DND-41 (cell line): ENCODE measurements at regions not wholly inside any gene's neighbourhood (a gene's known extent, or its start where the extent isn't known, plus 50 kb on each side); places are given as distances from the start of the nearest gene placed in this dataset.

Source experiments
- ATAC-seq: fragments of 200-7000 bp; cut with Tn5 transposase; 3 replicates; pipeline ENCODE4 v1.9.1; 2021; ENCODE audit warnings: low read depth; ENCODE audit not compliant: insufficient read depth
- DNase-seq: peaks from one replicate; pipeline ENCODE4 v3.0.0-alpha.2; 2020
- H2AFZ ChIP-seq: 2 replicates; pipeline ENCODE4 v1.6.0; 2012; ENCODE audit warnings: low read depth, low read length
- H3K27ac ChIP-seq: 2 replicates; pipeline ENCODE4 v1.5.1; 2012; ENCODE audit warnings: low read length, inconsistent platforms
- H3K27me3 ChIP-seq: fragments of 200-600 bp; sonication (generic); 2 replicates; pipeline ENCODE4 v1.6.0; 2012; ENCODE audit warnings: low read length, mild to moderate bottlenecking, inconsistent platforms; ENCODE audit not compliant: insufficient read depth, poor library complexity
- H3K36me3 ChIP-seq: 2 replicates; pipeline ENCODE4 v1.5.1; 2012; ENCODE audit warnings: low read length, inconsistent platforms; ENCODE audit not compliant: insufficient read depth
- H3K4me1 ChIP-seq: 2 replicates; pipeline ENCODE4 v1.5.1; 2012; ENCODE audit warnings: mild to moderate bottlenecking, low read length; ENCODE audit not compliant: insufficient read depth
- H3K4me2 ChIP-seq: 2 replicates; pipeline ENCODE4 v1.6.0; 2012; ENCODE audit warnings: mild to moderate bottlenecking, moderate library complexity, low read length, inconsistent platforms; ENCODE audit not compliant: insufficient read depth
- H3K4me3 ChIP-seq, 2 experiments: fragments of 200-600 bp in 1 of 2; shearing (Covaris generic) in 1 of 2; 2 replicates each; pipeline ENCODE4 v1.5.1; 2012 to 2016; ENCODE audit warnings: inconsistent platforms in 2 of 2, low read length in 2 of 2, mild to moderate bottlenecking in 2 of 2, low read depth in 1 of 2, moderate library complexity in 1 of 2
- H3K79me2 ChIP-seq: 2 replicates; pipeline ENCODE4 v1.6.0; 2012; ENCODE audit warnings: low read length, inconsistent platforms; ENCODE audit not compliant: insufficient read depth
- H3K9ac ChIP-seq: 2 replicates; pipeline ENCODE4 v1.6.0; 2012; ENCODE audit warnings: low read depth, mild to moderate bottlenecking, inconsistent platforms, low read length, moderate library complexity
- H3K9me3 ChIP-seq: 2 replicates; pipeline ENCODE4 v1.5.1; 2012; ENCODE audit warnings: low read length, moderate library complexity, mild to moderate bottlenecking, inconsistent platforms; ENCODE audit not compliant: insufficient read depth, severe bottlenecking
- H4K20me1 ChIP-seq: 2 replicates; pipeline ENCODE4 v1.6.0; 2012; ENCODE audit warnings: low read length; ENCODE audit not compliant: insufficient read depth
- CTCF ChIP-seq: IDR thresholded peaks from 2 replicates; pipeline ENCODE4 v1.5.1; 2012; ENCODE audit warnings: borderline replicate concordance, low read length, moderate library complexity, mild to moderate bottlenecking; ENCODE audit not compliant: poor library complexity, severe bottlenecking; ENCODE audit errors: extremely low read depth
- EZH2 ChIP-seq: IDR thresholded peaks from 3 replicates; pipeline ENCODE4 v1.6.1; 2012; ENCODE audit warnings: borderline replicate concordance, low read depth, mild to moderate bottlenecking, moderate library complexity, low read length, inconsistent platforms; ENCODE audit not compliant: severe bottlenecking

GRCh38 chr15:39209548-39210211, 371.2 kb upstream of the THBS1 start:
- DNase-seq = no peak

GRCh38 chr15:39211108-39211979, 369.5 kb upstream of the THBS1 start:
- Histone ChIP-seq H3K27me3 (peaks cover 3% of the 10 kb centered on the region), H3K4me2 (no peak overlapping the region), H3K9ac (no peak overlapping the region), H3K27ac (no peak overlapping the region), H3K9me3 (no peaks in the 10 kb centered on the region), H3K4me3 (no peak overlapping the region), H3K79me2 (no peaks in the 10 kb centered on the region), H4K20me1 (no peaks in the 10 kb centered on the region), H2AFZ (no peak overlapping the region), H3K4me1 (no peaks in the 10 kb centered on the region), H3K36me3 (no peaks in the 10 kb centered on the region)
- TF ChIP-seq EZH2 (no peak), CTCF (no peak)
- DNase-seq = no peak
- no peak for ATAC-seq

More at GRCh38 chr15:39209548-39210211, 371.2 kb upstream of the THBS1 start:
- ATAC-seq = no peak
- Histone ChIP-seq H3K4me2 (no peak overlapping the region), H3K27ac (no peak overlapping the region), H3K4me3 (no peak overlapping the region), H3K9ac (no peak overlapping the region), H3K4me1 (no peaks in the 10 kb centered on the region), H3K36me3 (no peaks in the 10 kb centered on the region), H4K20me1 (no peaks in the 10 kb centered on the region), H2AFZ (no peak overlapping the region), H3K79me2 (no peaks in the 10 kb centered on the region), H3K27me3 (peaks cover 3% of the 10 kb centered on the region), H3K9me3 (no peaks in the 10 kb centered on the region)
- no peak for TF ChIP-seq EZH2
- TF ChIP-seq CTCF = no peak

- Histone ChIP-seq H3K79me2 (no peaks in the 10 kb centered on the region), H3K36me3 (no peaks in the 10 kb centered on the region), H3K27ac (no peak overlapping the region), H3K9ac (no peak overlapping the region), H4K20me1 (no peaks in the 10 kb centered on the region), H3K27me3 (no peaks in the 10 kb centered on the region), H3K4me2 (no peak overlapping the region), H3K9me3 (no peaks in the 10 kb centered on the region), H3K4me1 (no peaks in the 10 kb centered on the region), H3K4me3 (no peak overlapping the region), H2AFZ (no peak overlapping the region)
- no peak for DNase-seq
- no peak for ATAC-seq
- TF ChIP-seq CTCF (no peak), EZH2 (no peak)
Measured at GRCh38 chr15:39213385-39213840, 367.5 kb upstream of the THBS1 start.
